ENCODE measurements at regions not wholly inside any gene's neighbourhood (a gene's known extent, or its start where the extent isn't known, plus 50 kb on each side); places are given as distances from the start of the nearest gene placed in this dataset.

GRCh38 chr4:171648926-171649325 is 164.3 kb upstream of the GALNTL6 start:
- 15 to 25% methylated on average over 5 of the region's 5 CpGs for WGBS, 2 experiments (ENCODE audit: low coverage in 1 of 2, low lambda C conversion rate in 2 of 2, missing lambda C conversion rate in 2 of 2)

DNA sequence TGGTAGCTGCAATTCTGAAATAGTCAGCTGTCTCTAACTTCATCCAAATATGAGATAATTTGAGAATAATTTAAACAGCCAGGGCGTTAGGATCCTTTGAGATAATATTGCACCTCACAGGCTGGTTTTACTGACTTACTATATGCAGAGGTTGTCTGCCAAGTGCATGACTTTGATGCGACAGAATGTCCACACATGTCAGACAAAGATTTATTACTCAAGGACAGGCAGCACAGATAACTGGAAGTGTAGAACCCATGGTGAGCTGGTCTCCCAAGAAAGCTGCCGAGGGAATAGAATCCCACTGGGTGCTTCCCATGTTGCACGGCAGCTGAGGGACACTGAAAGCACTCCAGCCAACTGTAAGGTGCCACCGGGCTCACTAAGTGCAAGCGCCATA is 166.2 kb upstream of the GALNTL6 start:
- no peak for TF ChIP-seq EZH2 (IDR thresholded peaks at IDR 0.05; ENCODE audit: insufficient read depth, poor library complexity, severe bottlenecking)
- TF ChIP-seq EZH2phosphoT487 (IDR thresholded peaks at IDR 0.05; ENCODE audit: insufficient read depth, low read depth) = no peak
- H3K79me2 ChIP-seq (ENCODE audit: insufficient read depth) = no peaks in the 10 kb centered on the region
- in situ Hi-C loops (cut with MboI) = no loop called here
- no peak for DNase-seq
- no peaks in the 10 kb centered on the region for H3K36me3 ChIP-seq (ENCODE audit: low read depth)
- 9 to 15% methylated on average over 6 of the region's 6 CpGs for WGBS, 2 experiments (ENCODE audit: low coverage in 1 of 2, low lambda C conversion rate in 2 of 2, missing lambda C conversion rate in 2 of 2)
- H3K9me3 ChIP-seq (ENCODE audit: low read depth) = no peaks in the 10 kb centered on the region
- no peaks in the 10 kb centered on the region for H3F3A ChIP-seq (ENCODE audit: insufficient read depth)
- H3K4me2 ChIP-seq (ENCODE audit: unreplicated experiment) = no peak overlapping the region
- no peaks in the 10 kb centered on the region for H3K27me3 ChIP-seq (replicated peaks; ENCODE audit: insufficient read depth)
- H4K20me1 ChIP-seq (ENCODE audit: insufficient read depth) = no peaks in the 10 kb centered on the region
- no peaks in the 10 kb centered on the region for H3K4me1 ChIP-seq (ENCODE audit: insufficient read depth)
- no peak overlapping the region for H3K9ac ChIP-seq
- no peak overlapping the region for H3K4me3 ChIP-seq
- no peaks in the 10 kb centered on the region for H3K9me2 ChIP-seq (ENCODE audit: insufficient read depth)
- H3K27ac ChIP-seq = no peak overlapping the region
- no peak overlapping the region for H2AFZ ChIP-seq

More at GRCh38 chr4:171648926-171649325, 164.3 kb upstream of the GALNTL6 start:
- H3K79me2 ChIP-seq (ENCODE audit: insufficient read depth) = no peaks in the 10 kb centered on the region
- H2AFZ ChIP-seq = no peak overlapping the region
- no peak overlapping the region for H3K9ac ChIP-seq
- no peaks in the 10 kb centered on the region for H3K36me3 ChIP-seq (ENCODE audit: low read depth)
- H4K20me1 ChIP-seq (ENCODE audit: insufficient read depth) = no peaks in the 10 kb centered on the region
- H3K9me3 ChIP-seq (ENCODE audit: low read depth) = no peaks in the 10 kb centered on the region
- no peaks in the 10 kb centered on the region for H3F3A ChIP-seq (ENCODE audit: insufficient read depth)
- no peak overlapping the region for H3K4me3 ChIP-seq
- no peaks in the 10 kb centered on the region; the same call in 1 of the 2 replicates for H3K9me2 ChIP-seq (ENCODE audit: insufficient read depth)
- no peak overlapping the region for H3K27ac ChIP-seq
- H3K4me1 ChIP-seq (ENCODE audit: insufficient read depth) = no peaks in the 10 kb centered on the region
- no peak for DNase-seq
- H3K27me3 ChIP-seq (replicated peaks; ENCODE audit: insufficient read depth) = no peaks in the 10 kb centered on the region
- H3K4me2 ChIP-seq (ENCODE audit: unreplicated experiment) = no peak overlapping the region
- TF ChIP-seq EZH2 (IDR thresholded peaks at IDR 0.05; ENCODE audit: insufficient read depth, poor library complexity, severe bottlenecking) (no peak), EZH2phosphoT487 (IDR thresholded peaks at IDR 0.05; ENCODE audit: insufficient read depth, low read depth) (no peak)
- in situ Hi-C loops (cut with MboI) = no loop called here

GRCh38 chr4:171644430-171645057 is 168.7 kb upstream of the GALNTL6 start:
- Histone ChIP-seq H3K4me3 (no peak overlapping the region), H4K20me1 (ENCODE audit: insufficient read depth) (no peaks in the 10 kb centered on the region), H3K27ac (no peak overlapping the region), H3F3A (ENCODE audit: insufficient read depth) (no peaks in the 10 kb centered on the region), H3K79me2 (ENCODE audit: insufficient read depth) (no peaks in the 10 kb centered on the region), H3K4me2 (ENCODE audit: unreplicated experiment) (no peak overlapping the region), H3K27me3 (replicated peaks; ENCODE audit: insufficient read depth) (no peaks in the 10 kb centered on the region), H2AFZ (no peak overlapping the region), H3K9me2 (ENCODE audit: insufficient read depth) (no peaks in the 10 kb centered on the region), H3K9me3 (ENCODE audit: low read depth) (no peaks in the 10 kb centered on the region), H3K9ac (no peak overlapping the region), H3K4me1 (ENCODE audit: insufficient read depth) (no peaks in the 10 kb centered on the region), H3K36me3 (ENCODE audit: low read depth) (no peaks in the 10 kb centered on the region)
- no peak for DNase-seq
- 33 to 41% methylated on average over 7 of the region's 7 CpGs for WGBS, 2 experiments (ENCODE audit: low coverage in 1 of 2, low lambda C conversion rate in 2 of 2, missing lambda C conversion rate in 2 of 2)
- in situ Hi-C loops (cut with MboI) = no loop called here
- no peak for TF ChIP-seq EZH2phosphoT487 (IDR thresholded peaks at IDR 0.05; ENCODE audit: insufficient read depth, low read depth)
- TF ChIP-seq EZH2 (IDR thresholded peaks at IDR 0.05; ENCODE audit: insufficient read depth, poor library complexity, severe bottlenecking) = no peak

DNA sequence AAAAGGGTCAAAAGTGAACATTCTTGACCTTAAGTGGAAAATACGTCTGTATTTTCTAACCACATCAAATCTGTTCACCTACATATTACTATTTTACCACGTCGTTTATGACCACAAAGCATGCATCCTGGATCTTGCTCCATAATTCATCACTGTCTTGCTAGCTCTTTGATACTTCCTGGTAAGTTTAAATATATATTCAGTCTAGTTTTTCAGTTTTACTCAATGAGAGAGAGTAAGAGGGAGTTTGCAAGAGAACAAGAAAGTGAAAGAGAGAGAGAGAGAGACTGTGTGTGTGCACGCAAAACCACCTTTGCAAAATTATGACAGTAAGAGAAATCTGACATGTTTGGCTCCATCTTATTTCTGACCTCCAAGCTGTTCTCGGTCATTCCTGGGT is 173.7 kb upstream of the GALNTL6 start:
- Histone ChIP-seq H2AFZ (no peak overlapping the region), H3K79me2 (ENCODE audit: insufficient read depth) (no peaks in the 10 kb centered on the region), H3K4me2 (ENCODE audit: unreplicated experiment) (no peak overlapping the region), H4K20me1 (ENCODE audit: insufficient read depth) (no peaks in the 10 kb centered on the region), H3K27ac (no peak overlapping the region), H3K4me1 (ENCODE audit: insufficient read depth) (no peaks in the 10 kb centered on the region), H3K4me3 (no peak overlapping the region), H3K36me3 (ENCODE audit: low read depth) (no peaks in the 10 kb centered on the region), H3K9me2 (ENCODE audit: insufficient read depth) (no peaks in the 10 kb centered on the region), H3K9me3 (ENCODE audit: low read depth) (no peaks in the 10 kb centered on the region), H3K27me3 (replicated peaks; ENCODE audit: insufficient read depth) (no peaks in the 10 kb centered on the region), H3F3A (ENCODE audit: insufficient read depth) (no peaks in the 10 kb centered on the region), H3K9ac (no peak overlapping the region)
- WGBS, 2 experiments (ENCODE audit: low coverage in 1 of 2, low lambda C conversion rate in 2 of 2, missing lambda C conversion rate in 2 of 2) = 17 to 18% methylated on average over 5 of the region's 5 CpGs
- no peak for DNase-seq
- no peak for TF ChIP-seq EZH2phosphoT487 (IDR thresholded peaks at IDR 0.05; ENCODE audit: insufficient read depth, low read depth)
- no peak for TF ChIP-seq EZH2 (IDR thresholded peaks at IDR 0.05; ENCODE audit: insufficient read depth, poor library complexity, severe bottlenecking)
- in situ Hi-C loops (cut with MboI) = no loop called here

Data from GM23248 (cell line).